Psoas muscle (tissue), 7 donors: ENCODE measurements at regions not wholly inside any gene's neighbourhood (a gene's known extent, or its start where the extent isn't known, plus 50 kb on each side); places are given as distances from the start of the nearest gene placed in this dataset.
"Not testable (repeated sequence)": the region's sequence is repeated elsewhere in the genome, so short reads cannot be mapped to it uniquely, and the experiment has no call there.

Experiments used
- ATAC-seq, 4 donors: fragments of 200-7000 bp; cut with Tn5 transposase; one replicate each; pipeline ENCODE4 v1.9.1; 2020; ENCODE audit warnings: moderate library complexity in 3 of 4, mild to moderate bottlenecking in 2 of 4
- DNase-seq, 2 donors: peaks; one replicate each; pipeline ENCODE4 v3.0.0-alpha.2; 2020
- H3K27ac ChIP-seq: fragments of 200-600 bp; one replicate; pipeline ENCODE4 v1.8.0; 2022
- H3K27me3 ChIP-seq, 3 donors: fragments of 200-600 bp in 1 of 3; one replicate each; pipeline versions ENCODE4 v1.6.1 to v1.8.0; 2013 to 2022; ENCODE audit warnings: low read length in 2 of 3, mild to moderate bottlenecking in 2 of 3, moderate library complexity in 1 of 3; ENCODE audit not compliant: insufficient read depth in 3 of 3
- H3K36me3 ChIP-seq, 2 donors: fragments of 200-600 bp in 1 of 2; one replicate each; pipeline versions ENCODE4 v1.6.1 to v1.8.0; 2013 to 2022; ENCODE audit warnings: low read depth in 1 of 2, mild to moderate bottlenecking in 1 of 2, moderate library complexity in 1 of 2; ENCODE audit not compliant: insufficient read depth in 1 of 2
- H3K4me1 ChIP-seq: fragments of 200-600 bp; one replicate; pipeline ENCODE4 v1.8.0; 2022
- H3K4me3 ChIP-seq: fragments of 200-600 bp; one replicate; pipeline ENCODE4 v1.8.0; 2022; ENCODE audit warnings: mild to moderate bottlenecking
- H3K9me3 ChIP-seq: fragments of 200-600 bp; one replicate; pipeline ENCODE4 v1.8.0; 2022
- CTCF ChIP-seq: fragments of 200-600 bp; IDR thresholded peaks from one replicate; pipeline ENCODE4 v1.8.0; 2022; ENCODE audit warnings: antibody characterized with exemption
- WGBS, 3 donors: extraction: QIAGEN DNeasy Blood & Tissue Kit; methylation state at CpG; one replicate each; pipeline versions ENCODE4 v1.1.6 to v1.1.7; 2013; 5-methylcytosine and 5-hydroxymethylcytosine counted together
- intact Hi-C, 2 donors: fragments of 100-400 bp; cut with DNase I; formaldehyde crosslinking; loops; one replicate each; pipeline versions ENCODE4 v1.11.0 to v1.14.2; 2022
- donor health status: healthy with polysubstance abuse.
- donor health status: DM: no; HTN: no; CAD: no; lungs with moderate emphysema.
- donor health status: Bipolar disorder and iron deficiency.
- donor health status: healthy.
- donor health status: DM: yes; HTN: yes; CAD: no.
- donor health status: DM: no; HTN: no; CAD: no.
- donor health status: DM: yes; HTN: yes; CAD: no.

- 38 to 41% (median 40%) methylated on average over 5 of the region's 5 CpGs for WGBS, 3 donors
- Histone ChIP-seq H3K4me1 (no peaks in the 10 kb centered on the region), H3K27ac (no peak overlapping the region), H3K4me3 (no peak overlapping the region), H3K9me3 (no peaks in the 10 kb centered on the region), H3K27me3 (no peaks in the 10 kb centered on the region), H3K36me3 (no peaks in the 10 kb centered on the region)
- intact Hi-C loops: no loop called here
- no peak for TF ChIP-seq CTCF
- no peak for ATAC-seq
- no peak for DNase-seq
These were observed 69.6 kb upstream of the KRAS start for GRCh38 chr12:25320123-25321006.

DNA sequence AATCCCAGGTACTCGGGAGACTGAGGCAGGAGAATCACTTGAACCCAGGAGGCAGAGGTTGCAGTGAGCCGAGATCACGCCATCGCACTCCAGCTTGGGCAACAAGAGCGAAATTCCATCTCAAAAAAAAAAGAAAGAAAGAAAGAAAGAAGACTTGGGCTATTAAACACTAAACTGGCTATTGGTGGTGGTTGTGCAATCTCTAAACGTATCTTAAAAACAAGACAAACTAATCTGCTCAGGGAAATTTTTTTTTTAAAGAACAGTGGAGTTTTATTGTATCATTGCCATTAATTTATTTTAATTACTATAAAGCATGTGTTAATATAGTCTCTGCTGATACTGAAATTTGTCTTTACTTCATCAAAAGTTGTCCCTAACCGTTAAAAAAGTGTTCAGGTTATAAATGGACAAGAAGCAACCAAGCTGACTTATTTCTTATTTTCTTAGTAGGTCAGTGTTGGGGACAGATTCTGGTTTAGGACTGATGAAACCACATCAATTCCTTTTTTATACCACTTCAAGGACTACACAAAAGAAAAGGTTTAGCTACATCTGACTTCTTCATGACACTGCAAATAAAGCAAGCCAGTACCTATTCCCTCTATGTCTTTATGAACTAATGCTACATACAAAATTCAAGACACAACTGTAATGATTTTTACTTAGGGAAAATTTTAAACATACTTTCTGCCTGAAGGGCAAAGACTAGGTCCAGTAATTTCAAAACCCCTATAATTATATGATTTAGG is 68.7 kb upstream of the KRAS start:
- TF ChIP-seq CTCF: no peak
- no peak for ATAC-seq
- intact Hi-C loops: no loop called here
- 83 to 93% (median 92%) methylated on average over 7 of the region's 7 CpGs for WGBS, 3 donors
- Histone ChIP-seq H3K4me1 (no peaks in the 10 kb centered on the region), H3K4me3 (no peak overlapping the region), H3K36me3 (no peaks in the 10 kb centered on the region), H3K27ac (no peak overlapping the region), H3K9me3 (no peaks in the 10 kb centered on the region), H3K27me3 (no peaks in the 10 kb centered on the region)
- no peak for DNase-seq

DNA sequence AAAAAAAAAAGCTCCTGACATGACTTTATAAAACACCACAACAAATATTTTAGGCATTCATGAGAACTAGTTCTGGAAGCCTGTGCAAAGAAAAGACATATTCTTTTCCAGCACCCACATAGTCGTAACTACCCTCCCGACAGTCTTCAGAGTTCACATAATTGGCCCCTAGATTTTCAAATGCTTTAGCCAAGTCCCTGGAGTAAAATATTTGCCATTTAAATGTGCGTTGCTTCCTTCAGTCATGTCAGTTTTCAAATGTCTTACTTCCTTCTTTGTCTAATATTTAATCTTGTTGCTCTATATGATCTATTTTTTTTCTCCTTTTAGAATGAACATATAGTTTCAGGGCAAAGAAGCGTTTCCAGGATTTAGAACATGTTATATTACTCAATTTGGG is 66.8 kb upstream of the KRAS start:
- H3K4me1 ChIP-seq: no peaks in the 10 kb centered on the region
- H3K36me3 ChIP-seq: no peaks in the 10 kb centered on the region
- H3K27ac ChIP-seq: no peak overlapping the region
- H3K9me3 ChIP-seq: no peaks in the 10 kb centered on the region
- intact Hi-C loops: no loop called here
- ATAC-seq (no peak), DNase-seq (no peak)
- WGBS, 3 donors: 49 to 55% (median 53%) methylated on average over 4 of the region's 4 CpGs
- no peak for TF ChIP-seq CTCF
- no peaks in the 10 kb centered on the region for H3K27me3 ChIP-seq
- no peak overlapping the region for H3K4me3 ChIP-seq

- no peaks in the 10 kb centered on the region for H3K27me3 ChIP-seq
- ATAC-seq (no peak), DNase-seq (no peak)
- H3K9me3 ChIP-seq: no peaks in the 10 kb centered on the region
- no peak overlapping the region for H3K27ac ChIP-seq
- TF ChIP-seq CTCF: no peak
- no peaks in the 10 kb centered on the region for H3K36me3 ChIP-seq
- intact Hi-C loops: no loop called here
- H3K4me3 ChIP-seq: no peak overlapping the region
- no peaks in the 10 kb centered on the region for H3K4me1 ChIP-seq
These were observed 64.7 kb upstream of the KRAS start for GRCh38 chr12:25315388-25315787.

DNA sequence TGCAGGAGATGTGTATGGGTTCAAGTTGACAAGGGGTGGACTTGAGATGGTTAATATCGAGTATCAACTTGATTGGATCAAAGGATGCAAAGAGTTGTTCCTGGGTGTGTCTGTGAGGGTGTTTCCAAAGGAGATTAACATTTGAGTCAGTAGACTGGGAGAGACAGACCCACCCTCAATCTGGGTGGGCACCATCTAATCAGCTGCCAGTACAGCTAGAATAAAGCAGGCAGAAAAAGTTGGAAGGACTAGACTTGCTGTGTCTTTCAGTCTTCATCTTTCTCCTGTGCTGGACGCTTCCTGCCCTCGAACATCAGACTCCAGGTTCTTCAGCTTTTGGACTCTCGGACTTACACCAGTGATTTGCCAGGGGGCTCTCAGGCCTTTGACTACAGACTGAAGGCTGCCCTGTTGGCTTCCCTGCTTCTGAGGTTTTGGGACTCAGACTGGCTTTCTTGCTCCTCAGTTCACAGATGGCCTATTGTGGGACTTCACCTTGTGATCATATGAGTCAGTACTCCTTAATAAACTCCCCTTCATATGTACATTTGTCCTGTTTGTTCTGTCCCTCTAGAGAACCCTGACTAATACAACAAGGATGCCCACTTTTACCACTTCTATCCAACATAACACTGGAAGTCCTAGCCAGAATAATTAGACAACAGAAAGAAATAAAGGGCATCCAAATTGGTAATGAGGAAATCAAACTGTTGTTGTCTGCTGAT is 62.7 kb upstream of the KRAS start:
- WGBS, 3 donors: 65 to 87% (median 81%) methylated on average over 4 of the region's 4 CpGs
- intact Hi-C loops, H3K27me3 ChIP-seq, H3K36me3 ChIP-seq, H3K4me1 ChIP-seq, ATAC-seq, DNase-seq, H3K27ac ChIP-seq, H3K4me3 ChIP-seq, H3K9me3 ChIP-seq: not testable (repeated sequence)
